Erythroblast (primary cell): ENCODE measurements at regions not wholly inside any gene's neighbourhood (a gene's known extent, or its start where the extent isn't known, plus 50 kb on each side); places are given as distances from the start of the nearest gene placed in this dataset.

Experiments used
- DNase-seq, 2 experiments: peaks; one replicate each; lab custom pipeline; 2025; lab: John Stamatoyannopoulos, UW
- GATA1 ChIP-seq: IDR thresholded peaks from 2 replicates; pipeline ENCODE4 v1.6.1; 2011; ENCODE audit warnings: low read depth, mild to moderate bottlenecking, control low read depth, low read length, moderate library complexity
- POLR2A ChIP-seq: IDR thresholded peaks from 2 replicates; pipeline ENCODE4 v1.6.1; 2011; ENCODE audit warnings: mild to moderate bottlenecking, low read length

DNA sequence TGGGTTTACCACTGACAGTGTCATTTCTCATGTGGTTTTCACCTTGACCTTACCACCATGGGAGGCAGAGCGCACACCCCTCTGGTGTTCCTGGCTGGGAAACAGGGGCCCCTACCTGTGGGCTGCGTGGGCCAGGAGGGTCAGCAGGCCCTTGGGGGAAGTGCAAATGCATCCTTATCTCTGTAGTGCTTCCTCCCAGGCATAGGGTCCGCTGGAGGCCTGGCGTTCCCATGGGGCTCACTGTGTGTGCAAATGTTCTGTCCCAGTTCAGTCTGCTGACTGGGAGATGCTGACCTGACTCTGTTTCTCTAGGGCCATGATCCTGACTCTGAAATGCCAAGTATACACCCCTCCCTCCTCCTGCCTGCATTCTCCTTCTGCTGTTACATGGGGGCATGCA is 81.3 kb downstream of the SLC25A47 start:
- no peak for TF ChIP-seq GATA1
- no peak for TF ChIP-seq POLR2A
- no peak for DNase-seq

DNA sequence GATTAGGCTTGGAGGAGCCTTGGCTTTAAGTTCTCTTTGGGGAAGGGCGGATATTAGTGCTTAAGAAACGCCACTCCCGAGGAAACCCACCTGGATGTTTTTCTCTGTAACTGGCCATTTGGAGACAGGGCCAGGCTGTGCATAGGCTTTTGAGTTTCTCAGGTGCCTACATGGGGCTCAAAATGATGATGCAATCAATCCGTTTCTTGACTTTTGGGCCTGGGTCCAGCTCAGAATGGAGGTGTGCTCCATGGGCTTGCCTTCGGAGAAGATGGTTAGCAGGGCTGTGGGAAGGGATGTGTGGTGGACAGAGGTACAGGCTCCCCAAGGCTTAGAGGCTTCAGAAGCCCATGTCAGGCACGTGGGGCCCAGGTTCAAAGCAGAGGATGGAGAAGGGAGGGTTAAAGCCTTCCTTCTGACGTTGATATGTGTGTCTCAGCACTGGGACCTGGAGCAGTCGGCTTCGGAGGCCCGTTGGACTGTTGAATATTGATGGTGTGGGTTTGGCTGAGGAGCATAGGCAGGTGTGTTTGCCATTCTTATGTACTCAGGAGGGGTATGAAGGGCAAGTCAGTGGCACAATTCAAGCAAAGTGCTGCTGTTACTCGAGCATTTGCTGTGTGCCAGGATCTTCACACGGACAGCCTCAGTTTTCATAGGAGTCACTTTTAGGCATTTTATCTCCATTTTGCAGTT is 82.8 kb downstream of the SLC25A47 start:
- TF ChIP-seq GATA1 (no peak), POLR2A (no peak)

DNA sequence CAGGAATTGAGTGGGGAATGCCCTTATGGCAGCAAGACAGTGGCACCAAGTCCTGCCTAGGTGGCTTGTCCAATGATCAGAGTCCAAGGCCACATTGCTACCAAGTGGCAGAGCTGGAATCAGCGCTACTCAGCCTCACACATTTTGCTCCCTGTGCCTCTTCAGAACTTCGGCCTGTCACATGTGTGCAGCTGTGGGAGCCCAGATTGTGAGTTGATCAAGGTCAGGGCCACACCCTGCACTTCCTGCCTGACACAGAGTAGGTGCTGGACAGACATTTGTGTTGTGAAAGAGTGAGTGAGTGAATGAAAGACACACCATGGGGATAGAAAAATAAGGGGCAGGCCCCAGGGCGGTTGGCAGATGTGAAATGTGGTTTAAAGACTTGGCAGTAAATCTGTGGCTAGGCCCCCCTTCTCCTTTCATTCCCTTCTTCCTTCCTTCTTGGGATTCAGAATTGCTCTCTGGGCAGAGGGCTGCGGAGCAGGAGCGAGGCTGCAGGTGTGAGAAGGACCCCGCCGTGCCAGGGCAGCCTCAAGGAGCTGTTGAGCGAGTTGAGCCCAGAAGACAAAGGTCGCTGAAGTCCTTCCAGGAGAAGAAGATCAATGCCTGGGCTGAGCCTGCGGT is 83.5 kb downstream of the SLC25A47 start:
- peak; percentile 12 to 38 for DNase-seq
- no peak for TF ChIP-seq POLR2A
- no peak for TF ChIP-seq GATA1

More for the DNA sequence above, 82.8 kb downstream of the SLC25A47 start:
- no peak for DNase-seq

DNA sequence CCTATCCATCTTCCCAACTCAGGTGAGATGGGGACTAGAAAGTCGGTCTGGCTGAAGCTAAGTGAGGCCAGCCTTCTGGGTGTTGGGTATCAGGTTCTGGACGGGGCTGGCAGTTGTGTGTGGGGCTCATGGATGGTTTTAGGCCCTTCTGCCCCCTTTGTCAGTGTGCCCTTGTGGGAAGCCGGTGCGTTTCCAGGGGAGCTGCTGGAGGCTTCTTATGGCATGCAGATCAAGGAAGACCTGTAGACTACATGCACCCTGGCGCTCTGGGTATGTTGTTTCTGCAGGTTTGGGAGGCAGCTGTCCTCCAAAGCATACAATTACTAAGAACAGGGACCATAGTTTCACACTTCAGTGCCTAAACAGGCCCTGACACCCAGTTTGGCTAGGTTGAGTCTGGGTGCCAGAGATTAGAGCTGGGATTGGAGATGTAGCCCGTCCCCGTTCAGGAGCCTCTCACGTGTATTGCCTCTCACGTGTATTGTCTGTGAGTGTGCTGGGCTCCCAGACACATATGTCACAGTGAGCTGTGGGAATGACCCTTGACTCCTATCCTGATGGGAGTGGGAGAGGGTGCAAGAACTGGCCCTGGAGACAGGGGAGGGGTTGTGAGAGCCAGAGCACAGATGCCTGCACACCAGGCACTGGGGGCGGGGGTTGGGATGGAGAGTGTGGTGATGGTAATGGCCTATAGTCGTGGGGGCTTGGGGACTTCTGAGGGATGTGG is 84.4 kb downstream of the SLC25A47 start:
- TF ChIP-seq GATA1, result no peak
- TF ChIP-seq POLR2A, result no peak
- DNase-seq, result no peak

DNA sequence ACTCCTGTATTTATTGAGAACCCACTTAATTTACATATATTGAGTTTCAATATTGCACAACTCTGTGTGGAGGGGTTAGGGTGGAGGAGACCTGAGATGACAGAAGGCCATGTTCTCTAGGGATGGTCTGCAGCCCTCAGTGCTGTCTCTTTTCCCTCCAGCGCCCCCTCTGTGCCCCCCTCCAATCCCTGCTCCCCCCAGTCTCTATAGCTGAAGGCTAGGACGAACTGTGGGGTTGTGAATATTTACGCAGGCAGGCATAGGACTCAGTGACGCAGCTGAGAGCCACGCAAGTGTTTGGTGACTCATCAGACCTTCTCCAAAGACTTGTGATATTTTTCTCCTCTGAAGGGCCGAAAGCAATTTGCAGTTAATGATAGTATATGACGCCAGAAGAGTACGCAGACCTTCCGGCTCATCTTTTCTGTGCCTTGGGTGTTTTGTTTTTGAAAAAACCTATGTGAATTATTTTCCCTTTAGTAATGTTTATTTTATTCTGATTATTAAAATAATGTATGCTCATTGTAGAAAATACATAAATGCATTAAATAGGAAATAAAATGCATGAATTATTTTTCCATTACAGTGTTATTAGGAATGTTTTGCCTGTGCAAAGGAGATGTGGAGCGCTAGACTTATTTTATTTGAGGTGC is 85.3 kb downstream of the SLC25A47 start:
- no peak for DNase-seq
- TF ChIP-seq GATA1 (no peak), POLR2A (no peak)

DNA sequence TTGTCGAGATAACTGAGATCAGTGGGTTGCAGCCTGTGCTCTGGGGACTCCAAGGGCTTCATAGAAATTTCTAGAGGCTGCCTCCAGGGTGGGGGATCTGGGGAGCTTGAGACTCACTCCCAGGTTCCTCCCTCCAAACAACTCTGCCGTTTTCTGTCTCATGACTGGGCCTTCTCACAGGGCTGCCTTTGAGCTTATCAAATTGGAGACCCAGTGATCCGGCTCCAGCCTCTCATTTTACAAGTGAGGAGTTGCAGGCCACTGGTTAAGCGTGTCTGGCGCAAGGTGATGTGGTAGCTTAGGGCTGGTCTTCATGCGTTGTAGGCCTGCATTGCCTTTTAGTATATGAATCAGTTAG is 85.8 kb downstream of the SLC25A47 start:
- TF ChIP-seq POLR2A (no peak), GATA1 (no peak)
- no peak for DNase-seq

DNA sequence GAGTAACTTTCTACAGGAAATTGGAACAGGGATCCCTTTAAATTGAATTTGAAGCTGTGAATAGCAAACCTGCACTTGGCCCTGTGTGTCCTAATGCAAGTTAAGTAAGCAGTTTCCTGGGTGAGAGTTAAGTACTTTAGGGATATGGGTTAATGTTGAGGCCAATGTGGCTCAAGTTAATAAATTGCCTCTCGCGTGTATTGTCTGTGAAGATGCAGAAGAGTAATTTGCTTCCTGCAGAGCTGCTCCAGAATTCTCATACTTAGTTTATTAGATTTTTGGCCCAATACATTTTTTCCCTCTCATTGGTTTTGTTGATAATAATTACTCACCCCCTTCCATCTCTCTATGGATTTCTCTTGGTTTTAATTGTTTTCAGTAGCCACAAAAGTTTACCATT is 86.5 kb downstream of the SLC25A47 start:
- TF ChIP-seq GATA1 (no peak), POLR2A (no peak)
- no peak for DNase-seq

DNA sequence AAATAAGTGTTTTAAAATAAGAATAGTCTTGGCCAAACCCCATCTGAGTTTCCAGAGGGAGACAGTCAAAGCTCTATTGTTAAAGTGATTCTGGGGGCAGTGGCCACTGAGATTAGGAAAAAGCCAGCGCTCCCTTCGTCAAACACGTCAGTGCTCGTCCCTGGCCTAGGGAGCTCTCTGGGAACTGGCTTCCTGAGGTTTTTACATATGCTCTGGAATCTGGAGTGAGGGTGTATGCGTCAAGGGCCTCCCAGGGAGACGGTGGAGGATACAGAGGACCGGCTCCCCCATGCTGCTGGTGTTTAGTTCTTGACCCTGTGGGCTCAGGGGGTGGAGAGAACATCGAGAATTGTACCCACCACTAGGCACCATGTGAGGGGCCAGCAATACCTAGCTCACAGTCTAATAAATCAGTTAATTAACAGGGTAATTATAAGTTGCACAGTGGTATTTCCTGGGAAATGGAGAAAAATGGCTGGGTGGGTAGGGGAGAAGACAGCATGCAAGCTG is 87.0 kb downstream of the SLC25A47 start:
- no peak for DNase-seq
- TF ChIP-seq GATA1, result no peak
- no peak for TF ChIP-seq POLR2A

DNA sequence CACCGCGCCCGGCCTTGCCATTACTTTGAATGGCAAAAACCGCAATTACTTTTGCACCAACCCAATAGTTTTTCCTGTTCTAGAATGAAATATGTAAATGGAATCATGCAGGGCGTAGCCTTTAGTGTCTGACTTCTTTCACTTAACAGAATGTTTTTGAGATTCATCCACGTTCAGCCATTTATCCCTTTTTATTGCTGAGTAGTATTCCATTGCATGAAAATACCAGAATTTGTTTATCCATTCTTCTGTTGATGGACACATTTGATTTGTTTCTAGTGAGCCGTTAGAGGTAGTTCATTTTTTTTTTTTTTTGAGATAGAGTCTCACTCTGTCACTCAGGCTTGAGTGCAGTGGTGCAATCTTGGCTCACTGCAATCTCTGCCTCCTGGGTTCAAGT is 90.6 kb downstream of the SLC25A47 start:
- TF ChIP-seq GATA1, result no peak
- no peak for TF ChIP-seq POLR2A
- DNase-seq, result no peak

DNA sequence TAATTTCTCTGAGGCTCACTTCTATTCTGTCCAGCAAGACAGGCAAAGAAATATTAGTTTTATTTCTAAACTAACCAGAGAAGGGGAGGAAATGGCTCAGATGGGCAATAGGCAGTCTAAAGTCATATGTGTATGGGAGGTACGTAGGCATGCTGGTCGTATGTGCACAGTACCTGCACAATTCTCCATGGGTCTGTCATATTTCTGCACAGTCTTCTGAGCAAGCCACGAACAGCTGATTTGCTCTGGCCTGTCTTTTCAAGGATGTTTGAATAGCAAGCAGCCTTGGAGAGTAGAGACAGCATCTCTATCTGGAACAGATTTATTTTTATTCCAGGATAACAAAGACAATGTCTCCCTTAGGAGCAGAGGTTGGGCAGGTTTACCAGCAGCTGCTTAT is 92.1 kb downstream of the SLC25A47 start:
- DNase-seq, result no peak
- TF ChIP-seq GATA1 (no peak), POLR2A (no peak)

DNA sequence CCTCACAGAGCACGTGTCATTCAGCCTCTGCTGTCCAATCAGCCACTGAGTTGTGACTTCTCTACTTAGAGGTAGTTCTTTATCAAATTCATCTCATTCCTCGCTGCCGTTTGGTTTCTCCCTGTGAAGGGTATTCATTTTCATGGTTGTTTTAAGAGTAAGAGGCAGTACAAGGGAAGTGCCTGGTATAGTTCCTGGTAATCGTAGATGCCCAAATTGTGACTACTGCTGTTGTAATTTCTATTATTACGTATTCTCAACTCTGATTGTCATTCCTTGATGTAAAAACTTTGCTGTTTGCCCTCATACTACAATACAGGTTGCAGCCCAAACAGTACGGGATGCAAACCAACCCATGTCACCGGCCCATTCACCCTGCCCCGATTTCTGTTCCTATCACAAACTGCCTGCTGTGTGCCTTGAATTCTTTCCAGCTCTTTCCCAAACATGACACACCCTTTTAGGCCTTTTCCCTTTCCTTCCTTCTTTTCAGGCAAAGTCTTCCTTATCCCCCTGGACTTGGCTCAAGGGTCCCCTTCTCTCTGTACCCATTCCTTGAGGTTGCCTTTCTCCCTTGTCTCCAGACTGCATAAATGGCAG is 93.0 kb downstream of the SLC25A47 start:
- no peak for DNase-seq
- TF ChIP-seq GATA1, result no peak
- TF ChIP-seq POLR2A, result no peak

DNA sequence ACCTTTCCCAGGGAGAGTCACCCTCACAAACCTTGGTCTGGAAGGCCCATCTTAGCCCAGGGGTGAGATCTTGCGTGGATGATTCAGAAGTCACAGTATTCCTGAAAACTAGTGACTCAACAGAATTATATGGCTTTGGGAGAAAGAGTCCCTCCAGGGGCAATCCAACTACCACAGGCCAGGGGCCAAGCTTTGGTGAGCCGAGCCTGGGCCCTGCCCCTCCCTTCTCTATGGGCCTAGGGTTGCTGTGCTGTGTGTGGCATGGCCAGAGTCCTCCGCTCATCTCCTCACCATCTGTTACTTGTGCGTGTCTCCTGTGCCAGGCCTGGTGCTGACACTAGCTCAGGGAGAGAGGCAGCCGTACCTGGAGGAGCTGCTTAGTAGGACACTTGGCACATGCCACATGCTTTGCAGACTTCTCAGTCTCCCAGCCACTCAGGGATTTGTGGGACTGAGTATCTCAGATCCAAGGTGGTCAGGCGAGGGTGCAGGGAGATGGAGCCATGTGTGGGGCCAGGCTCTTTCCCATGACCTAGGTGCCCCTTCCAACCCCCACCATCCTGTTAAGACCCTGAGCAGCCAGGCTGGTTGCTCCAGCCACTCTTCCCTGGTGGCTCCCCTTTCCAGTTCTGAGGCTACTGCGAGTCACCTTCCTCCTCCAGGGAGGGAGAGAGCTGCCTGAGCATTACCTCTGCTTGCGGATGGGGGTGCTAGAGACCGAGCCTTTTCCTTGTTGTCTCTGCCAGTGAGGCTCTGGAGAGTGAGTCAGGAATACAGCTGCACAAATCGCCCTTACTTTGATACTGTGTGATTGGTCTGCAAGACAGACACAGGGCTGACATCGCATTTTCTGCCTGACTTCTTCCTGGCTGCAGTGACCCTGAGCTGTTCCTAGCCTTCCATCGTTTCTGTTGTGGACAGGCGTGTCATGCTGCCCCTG is 94.1 kb downstream of the SLC25A47 start:
- DNase-seq, result peak in 1 of 2 experiments; percentile 29
- no peak for TF ChIP-seq GATA1
- no peak for TF ChIP-seq POLR2A
